ENCODE measurements at regions not wholly inside any gene's neighbourhood (a gene's known extent, or its start where the extent isn't known, plus 50 kb on each side); places are given as distances from the start of the nearest gene placed in this dataset.

GRCh38 chrX:21056622-21057021 is 317.6 kb upstream of the CNKSR2 start:
- no peaks in the 10 kb centered on the region for H3K27me3 ChIP-seq (ENCODE audit: control insufficient read depth, insufficient read depth, low read length)
- no peaks in the 10 kb centered on the region for H3K36me3 ChIP-seq (ENCODE audit: control insufficient read depth, insufficient read depth, low read length)
- ChIA-PET CTCF (no interaction called here), POLR2A (no interaction called here)
- no peak overlapping the region for H3K4me3 ChIP-seq (ENCODE audit: low read depth, low read length)
- DNase-seq (ENCODE audit: low read depth) = no peak
- TF ChIP-seq CTCF (IDR thresholded peaks at IDR 0.05; ENCODE audit: insufficient read depth, low read depth, low read length) = no peak

GRCh38 chrX:21047034-21047455 is 327.2 kb upstream of the CNKSR2 start:
- H3K27me3 ChIP-seq (ENCODE audit: control insufficient read depth, insufficient read depth, low read length) = no peaks in the 10 kb centered on the region
- no peak for TF ChIP-seq CTCF (IDR thresholded peaks at IDR 0.05; ENCODE audit: insufficient read depth, low read depth, low read length)
- H3K36me3 ChIP-seq (ENCODE audit: control insufficient read depth, insufficient read depth, low read length) = no peaks in the 10 kb centered on the region
- no peak overlapping the region for H3K4me3 ChIP-seq (ENCODE audit: low read depth, low read length)
- POLR2A ChIA-PET = no interaction called here
- CTCF ChIA-PET = no interaction called here
- no peak for DNase-seq (ENCODE audit: low read depth)

- TF ChIP-seq CTCF (IDR thresholded peaks at IDR 0.05; ENCODE audit: insufficient read depth, low read depth, low read length) = no peak
- Histone ChIP-seq H3K27me3 (ENCODE audit: control insufficient read depth, insufficient read depth, low read length) (no peaks in the 10 kb centered on the region), H3K4me3 (ENCODE audit: low read depth, low read length) (no peak overlapping the region), H3K36me3 (ENCODE audit: control insufficient read depth, insufficient read depth, low read length) (no peaks in the 10 kb centered on the region)
- POLR2A ChIA-PET = no interaction called here
- no peak for DNase-seq (ENCODE audit: low read depth)
- CTCF ChIA-PET = no interaction called here
Observed at GRCh38 chrX:21014326-21014725, 359.9 kb upstream of the CNKSR2 start.

GRCh38 chrX:21004835-21005234 is 369.4 kb upstream of the CNKSR2 start:
- Histone ChIP-seq H3K27me3 (ENCODE audit: control insufficient read depth, insufficient read depth, low read length) (no peaks in the 10 kb centered on the region), H3K36me3 (ENCODE audit: control insufficient read depth, insufficient read depth, low read length) (no peaks in the 10 kb centered on the region), H3K4me3 (ENCODE audit: low read depth, low read length) (no peak overlapping the region)
- ChIA-PET CTCF (no interaction called here), POLR2A (no interaction called here)
- TF ChIP-seq CTCF (IDR thresholded peaks at IDR 0.05; ENCODE audit: insufficient read depth, low read depth, low read length) = no peak
- DNase-seq (ENCODE audit: low read depth) = no peak

- ChIA-PET CTCF (no interaction called here), POLR2A (no interaction called here)
- TF ChIP-seq CTCF (IDR thresholded peaks at IDR 0.05; ENCODE audit: insufficient read depth, low read depth, low read length) = no peak
- Histone ChIP-seq H3K36me3 (ENCODE audit: control insufficient read depth, insufficient read depth, low read length) (no peaks in the 10 kb centered on the region), H3K27me3 (ENCODE audit: control insufficient read depth, insufficient read depth, low read length) (no peaks in the 10 kb centered on the region), H3K4me3 (ENCODE audit: low read depth, low read length) (no peak overlapping the region)
- no peak for DNase-seq (ENCODE audit: low read depth)
Observed at GRCh38 chrX:20995829-20996228, 378.4 kb upstream of the CNKSR2 start.

Data from BJ (cell line).